ENCODE measurements at regions not wholly inside any gene's neighbourhood (a gene's known extent, or its start where the extent isn't known, plus 50 kb on each side); places are given as distances from the start of the nearest gene placed in this dataset.

DNA sequence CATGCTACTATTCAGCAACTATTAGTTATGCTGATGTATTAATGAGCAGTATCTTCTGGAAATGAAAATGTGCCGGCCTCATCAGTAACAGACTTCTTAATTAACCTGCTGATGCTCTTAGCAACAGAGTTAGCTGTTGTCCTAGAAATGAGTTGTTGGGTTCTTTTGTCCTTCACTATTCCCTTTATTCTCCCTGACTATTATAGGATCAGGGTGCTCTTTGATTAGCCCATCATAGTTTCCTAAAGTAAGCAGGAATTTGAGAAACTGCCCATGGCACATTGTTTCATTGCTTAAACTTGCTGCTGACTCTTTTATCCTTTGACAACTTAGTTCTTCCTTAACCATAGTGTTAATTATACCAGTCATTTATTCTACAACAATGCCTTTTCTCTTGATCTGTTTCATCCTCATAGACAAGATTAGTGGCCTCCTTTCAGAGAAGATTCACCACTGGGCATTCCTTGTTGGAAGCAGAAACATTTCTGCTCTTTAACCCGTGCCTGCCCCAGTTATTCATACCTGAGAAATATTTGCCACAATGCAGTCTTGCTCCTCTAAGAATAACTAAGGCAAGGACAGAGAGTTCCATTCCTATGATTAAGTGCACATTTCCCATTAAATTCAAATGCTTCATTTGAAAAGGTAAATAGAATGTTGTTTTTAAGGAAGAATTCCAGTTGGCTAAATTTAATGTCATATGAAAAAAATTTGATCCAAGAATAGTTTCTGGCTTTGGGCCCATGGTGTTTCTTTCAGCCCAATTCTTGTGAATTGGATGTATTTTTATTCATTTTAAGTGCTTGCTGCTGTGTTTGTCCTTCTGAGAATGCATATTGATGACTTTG is 573.3 kb upstream of the TBL1XR1 start:
- no peak for TF ChIP-seq CTCF (IDR thresholded peaks at IDR 0.05)
- Histone ChIP-seq H3K4me3 (no peak overlapping the region), H3K9me3 (peaks cover 0 to 3% (median 0%) of the 10 kb centered on the region in 3 donors), H3K4me1 (peaks cover 0 to 41% (median 24%) of the 10 kb centered on the region in 4 donors), H3K27ac (peak overlapping the region; percentile 64 to 80), H3K27me3 (no peaks in the 10 kb centered on the region), H3K36me3 (no peaks in the 10 kb centered on the region)
- no peak for DNase-seq
- intact Hi-C loops (cut with DNase I; ENCODE audit: low total_unique reads): no loop called here

DNA sequence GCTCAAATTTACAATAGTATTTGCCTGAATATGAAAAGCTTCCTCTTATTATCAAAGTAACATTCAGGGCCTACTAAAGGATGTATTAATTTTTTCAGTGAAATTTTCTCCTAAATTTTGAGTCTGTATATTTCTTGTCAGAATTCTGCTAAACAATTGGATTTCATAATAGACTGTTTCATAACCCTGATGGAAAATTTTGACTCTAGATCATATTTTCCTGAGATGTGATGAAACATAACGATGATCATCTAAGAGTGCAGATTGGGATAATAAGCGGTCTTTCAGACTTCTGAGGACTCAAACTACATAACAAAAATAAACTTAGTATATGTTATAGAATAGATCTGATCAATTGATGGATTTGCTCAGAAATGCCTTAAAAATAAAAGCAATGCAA is 574.5 kb upstream of the TBL1XR1 start:
- Histone ChIP-seq H3K4me3 (no peak overlapping the region), H3K27me3 (no peaks in the 10 kb centered on the region), H3K9me3 (peaks cover 0 to 3% (median 0%) of the 10 kb centered on the region in 3 donors), H3K4me1 (peaks cover 0 to 44% (median 30%) of the 10 kb centered on the region in 4 donors), H3K36me3 (no peaks in the 10 kb centered on the region), H3K27ac (peak overlapping the region; percentile 64 to 80)
- intact Hi-C loops (cut with DNase I; ENCODE audit: low total_unique reads): no loop called here
- TF ChIP-seq CTCF (IDR thresholded peaks at IDR 0.05): no peak
- DNase-seq: no peak

DNA sequence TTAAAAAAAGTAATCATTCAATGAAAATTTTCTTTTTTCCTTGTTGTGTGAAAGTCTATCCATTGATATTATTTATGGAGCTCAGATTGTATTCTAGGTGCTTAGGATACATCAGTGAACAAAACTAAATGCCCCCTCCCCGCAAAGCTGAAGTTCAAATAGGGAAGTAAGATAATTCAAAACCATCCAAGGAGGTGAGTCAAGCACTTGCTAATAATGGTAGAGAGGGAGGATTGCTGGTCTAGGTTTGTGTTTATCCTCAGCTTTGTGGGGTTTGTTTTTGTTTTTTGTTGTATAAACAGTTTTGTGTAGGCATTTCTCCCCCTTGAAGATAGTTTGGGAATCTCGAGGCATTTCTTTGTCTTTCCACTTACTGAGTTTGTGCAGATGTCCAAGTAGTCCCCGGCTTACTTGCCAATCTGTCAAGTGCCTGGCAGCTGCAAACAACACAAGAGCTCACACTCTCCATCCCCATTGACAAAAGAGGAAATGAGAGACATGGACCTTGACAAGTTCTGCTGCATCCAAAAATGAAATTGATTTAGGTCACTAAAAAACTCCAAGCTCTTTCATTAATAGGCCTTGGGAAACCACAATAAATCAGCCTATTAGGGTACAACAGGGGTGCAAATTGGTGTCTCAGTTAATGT is 575.8 kb upstream of the TBL1XR1 start:
- peak overlapping the region; percentile 64 to 80 for H3K27ac ChIP-seq
- peaks cover 0 to 3% (median 0%) of the 10 kb centered on the region in 3 donors for H3K9me3 ChIP-seq
- peaks cover 0 to 57% (median 34%) of the 10 kb centered on the region in 4 donors for H3K4me1 ChIP-seq
- TF ChIP-seq CTCF (IDR thresholded peaks at IDR 0.05): no peak
- H3K4me3 ChIP-seq: no peak overlapping the region
- no peak for DNase-seq
- intact Hi-C loops (cut with DNase I; ENCODE audit: low total_unique reads): no loop called here
- H3K27me3 ChIP-seq: no peaks in the 10 kb centered on the region
- no peaks in the 10 kb centered on the region for H3K36me3 ChIP-seq

DNA sequence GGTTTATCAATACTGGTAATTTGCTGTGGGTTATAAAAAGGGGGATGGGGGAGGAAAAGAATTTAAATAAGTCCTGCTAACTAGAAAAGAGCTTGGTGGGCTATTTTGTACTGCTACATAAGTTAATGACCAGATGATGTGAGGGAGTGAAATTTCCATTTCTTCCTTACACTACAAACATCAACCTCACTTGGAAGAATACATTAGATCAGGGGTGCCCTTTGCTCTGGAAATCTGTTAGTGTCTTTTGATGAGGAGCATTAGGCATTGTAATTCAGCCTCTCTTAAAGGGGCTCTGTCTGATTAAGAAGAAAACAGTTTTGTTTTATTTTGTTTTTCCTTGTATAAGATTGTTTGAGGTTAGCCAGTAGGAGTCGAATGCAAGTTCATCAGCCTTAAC is 576.4 kb upstream of the TBL1XR1 start:
- Histone ChIP-seq H3K27me3 (no peaks in the 10 kb centered on the region), H3K4me3 (no peak overlapping the region), H3K9me3 (peaks cover 0 to 3% (median 0%) of the 10 kb centered on the region in 3 donors), H3K27ac (peak overlapping the region in 1 of 2 donors; percentile 64), H3K36me3 (no peaks in the 10 kb centered on the region), H3K4me1 (peaks cover 0 to 64% (median 39%) of the 10 kb centered on the region in 4 donors)
- no peak for DNase-seq
- no peak for TF ChIP-seq CTCF (IDR thresholded peaks at IDR 0.05)
- intact Hi-C loops (cut with DNase I; ENCODE audit: low total_unique reads): no loop called here

- intact Hi-C loops (cut with DNase I; ENCODE audit: low total_unique reads): no loop called here
These were observed 579.4 kb upstream of the TBL1XR1 start for GRCh38 chr3:177776661-177777101.

More at GRCh38 chr3:177776661-177777101, 579.4 kb upstream of the TBL1XR1 start:
- peak overlapping the region; percentile 36 for H3K27ac ChIP-seq
- peak in 1 of 2 donors; percentile 64 for DNase-seq
- H3K9me3 ChIP-seq: no peaks in the 10 kb centered on the region
- H3K27me3 ChIP-seq: no peaks in the 10 kb centered on the region
- H3K36me3 ChIP-seq: no peaks in the 10 kb centered on the region
- peaks cover 0 to 58% (median 34%) of the 10 kb centered on the region in 4 donors for H3K4me1 ChIP-seq
- H3K4me3 ChIP-seq: no peak overlapping the region
- TF ChIP-seq CTCF (IDR thresholded peaks at IDR 0.05): no peak
